ENCODE measurements at regions not wholly inside any gene's neighbourhood (a gene's known extent, or its start where the extent isn't known, plus 50 kb on each side); places are given as distances from the start of the nearest gene placed in this dataset.

DNA sequence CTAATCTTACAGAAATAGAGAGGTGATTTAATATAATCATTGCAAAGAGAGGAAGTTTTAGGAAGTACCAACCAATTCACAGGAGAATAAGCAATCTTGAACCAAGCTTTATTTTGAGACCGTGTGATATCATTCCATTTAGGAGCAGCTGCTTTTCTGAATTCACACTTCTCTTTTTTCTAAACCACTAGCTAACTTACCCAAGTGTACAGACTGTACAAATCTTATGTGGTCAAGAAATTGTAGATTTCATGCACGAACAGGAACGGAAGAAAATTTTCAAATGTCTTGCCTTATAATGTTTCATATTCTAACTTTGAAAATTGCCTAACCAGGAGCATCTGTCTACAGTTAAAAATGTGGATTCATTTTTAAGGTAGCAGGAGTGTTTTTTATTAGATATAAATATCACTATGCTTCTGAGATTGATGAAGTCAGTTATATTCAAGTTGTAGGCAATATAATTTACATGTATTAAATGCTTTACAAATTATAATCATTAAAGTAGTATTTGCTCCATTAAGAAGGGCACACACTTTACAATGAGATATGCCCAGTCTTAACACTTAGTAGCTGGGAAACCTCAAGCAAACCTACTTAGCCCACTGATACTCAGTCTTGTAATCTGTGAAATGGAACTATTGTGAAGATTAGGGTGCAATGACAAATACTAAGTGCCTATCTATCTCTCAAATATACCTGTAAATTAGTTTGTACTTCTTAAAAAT lies 86.7 kb upstream of the FOXN2 start:
- TF ChIP-seq, protein P1, sequence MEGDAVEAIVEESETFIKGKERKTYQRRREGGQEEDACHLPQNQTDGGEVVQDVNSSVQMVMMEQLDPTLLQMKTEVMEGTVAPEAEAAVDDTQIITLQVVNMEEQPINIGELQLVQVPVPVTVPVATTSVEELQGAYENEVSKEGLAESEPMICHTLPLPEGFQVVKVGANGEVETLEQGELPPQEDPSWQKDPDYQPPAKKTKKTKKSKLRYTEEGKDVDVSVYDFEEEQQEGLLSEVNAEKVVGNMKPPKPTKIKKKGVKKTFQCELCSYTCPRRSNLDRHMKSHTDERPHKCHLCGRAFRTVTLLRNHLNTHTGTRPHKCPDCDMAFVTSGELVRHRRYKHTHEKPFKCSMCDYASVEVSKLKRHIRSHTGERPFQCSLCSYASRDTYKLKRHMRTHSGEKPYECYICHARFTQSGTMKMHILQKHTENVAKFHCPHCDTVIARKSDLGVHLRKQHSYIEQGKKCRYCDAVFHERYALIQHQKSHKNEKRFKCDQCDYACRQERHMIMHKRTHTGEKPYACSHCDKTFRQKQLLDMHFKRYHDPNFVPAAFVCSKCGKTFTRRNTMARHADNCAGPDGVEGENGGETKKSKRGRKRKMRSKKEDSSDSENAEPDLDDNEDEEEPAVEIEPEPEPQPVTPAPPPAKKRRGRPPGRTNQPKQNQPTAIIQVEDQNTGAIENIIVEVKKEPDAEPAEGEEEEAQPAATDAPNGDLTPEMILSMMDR (IDR thresholded peaks at IDR 0.05; ENCODE audit: poor library complexity), result no peak
- no peak for TF ChIP-seq EZH2 (IDR thresholded peaks at IDR 0.05; ENCODE audit: borderline replicate concordance)
- TF ChIP-seq EZH2phosphoT487 (IDR thresholded peaks at IDR 0.05; ENCODE audit: low read depth, severe bottlenecking, unreplicated experiment), result no peak

All from hepatocyte (in vitro differentiated cells).